SK-N-MC (cell line): ENCODE measurements at regions not wholly inside any gene's neighbourhood (a gene's known extent, or its start where the extent isn't known, plus 50 kb on each side); places are given as distances from the start of the nearest gene placed in this dataset.

Experiments used
- EZH2 ChIP-seq: fragments of 200-600 bp; sonication (generic); IDR thresholded peaks from one replicate; pipeline ENCODE4 v1.6.1; 2017; ENCODE audit warnings: antibody characterized with exemption
- POLR2AphosphoS5 ChIP-seq: IDR thresholded peaks from 2 replicates; pipeline ENCODE4 v1.6.1; 2012; ENCODE audit warnings: mild to moderate bottlenecking, low read depth, low read length, borderline replicate concordance

DNA sequence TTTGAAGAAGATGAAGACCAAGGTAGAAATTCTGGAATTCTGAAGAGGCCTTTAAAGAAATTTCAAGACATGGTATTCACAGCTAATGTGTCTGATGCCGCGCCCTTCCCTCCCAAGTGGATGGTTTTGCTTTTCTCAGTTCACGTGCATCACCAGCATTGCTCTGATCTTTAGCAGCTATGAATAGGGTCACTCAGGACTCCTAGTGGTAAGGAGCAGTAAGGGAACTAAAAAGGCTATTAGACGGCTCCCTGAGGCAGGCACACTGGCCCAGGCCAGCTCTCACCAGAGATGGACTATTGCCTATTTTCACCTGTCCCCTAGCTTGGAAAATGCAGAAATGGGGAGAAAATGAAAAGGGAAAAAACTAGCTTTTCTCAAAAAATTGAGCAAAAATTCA is 447.5 kb upstream of the RASGEF1B start:
- TF ChIP-seq EZH2, result no peak
- no peak for TF ChIP-seq POLR2AphosphoS5
